ENCODE measurements at regions not wholly inside any gene's neighbourhood (a gene's known extent, or its start where the extent isn't known, plus 50 kb on each side); places are given as distances from the start of the nearest gene placed in this dataset.
"Not testable (repeated sequence)": the region's sequence is repeated elsewhere in the genome, so short reads cannot be mapped to it uniquely, and the experiment has no call there.

- H3K27me3 Mint-ChIP-seq (ENCODE audit: low read depth in 3 of 3), result peaks cover 0 to 2% (median 1%) of the 10 kb centered on the region in 3 donors
- peaks cover 0 to 3% (median 0%) of the 10 kb centered on the region in 6 donors for H3K9me3 Mint-ChIP-seq
- H3K36me3 Mint-ChIP-seq, result no peaks in the 10 kb centered on the region
- DNase-seq, result no peak
- H3K4me3 Mint-ChIP-seq, result no peak overlapping the region
- no peaks in the 10 kb centered on the region for H3K4me1 Mint-ChIP-seq
- H3K27ac Mint-ChIP-seq, result no peak overlapping the region
Observed at GRCh38 chr19:31055454-31055853, 293.8 kb downstream of the TSHZ3 start.

GRCh38 chr19:31054430-31054829 lies 294.8 kb downstream of the TSHZ3 start:
- peaks cover 0 to 2% (median 2%) of the 10 kb centered on the region in 3 donors for H3K27me3 Mint-ChIP-seq (ENCODE audit: low read depth in 3 of 3)
- peaks cover 0 to 3% (median 0%) of the 10 kb centered on the region in 6 donors for H3K9me3 Mint-ChIP-seq
- no peak overlapping the region for H3K27ac Mint-ChIP-seq
- H3K36me3 Mint-ChIP-seq, result no peaks in the 10 kb centered on the region
- H3K4me3 Mint-ChIP-seq, result no peak overlapping the region
- DNase-seq, result peak in 2 of 3 donors; percentile 9 to 32
- no peaks in the 10 kb centered on the region for H3K4me1 Mint-ChIP-seq

DNA sequence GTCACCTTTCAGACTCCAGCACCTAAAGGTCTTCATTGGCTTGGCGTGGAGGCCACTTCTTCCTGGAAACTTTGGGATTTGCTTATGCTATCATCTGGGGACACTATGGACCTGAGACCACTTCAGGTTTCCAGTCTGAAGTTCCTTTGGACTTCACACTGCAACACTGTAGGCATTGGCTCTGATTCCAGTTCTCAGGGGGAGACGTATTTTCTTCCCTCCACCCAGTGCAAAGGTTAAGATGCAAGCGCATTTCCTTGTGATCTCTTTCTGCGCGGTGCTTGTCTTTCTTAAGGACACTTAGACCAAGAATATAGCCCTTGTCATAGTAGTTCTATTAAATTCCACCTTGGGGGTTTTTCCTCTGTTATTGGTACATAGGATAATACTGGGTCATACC lies 299.8 kb downstream of the TSHZ3 start:
- Mint-ChIP-seq H3K4me1 (no peaks in the 10 kb centered on the region), H3K4me3 (no peak overlapping the region), H3K27me3 (ENCODE audit: low read depth in 3 of 3) (peaks cover 0 to 3% (median 2%) of the 10 kb centered on the region in 3 donors), H3K27ac (no peak overlapping the region), H3K36me3 (no peaks in the 10 kb centered on the region), H3K9me3 (no peaks in the 10 kb centered on the region)
- no peak for DNase-seq

- Mint-ChIP-seq H3K4me1 (no peaks in the 10 kb centered on the region), H3K4me3 (no peak overlapping the region), H3K27ac (no peak overlapping the region), H3K36me3 (no peaks in the 10 kb centered on the region), H3K27me3 (ENCODE audit: low read depth in 3 of 3) (peaks cover 0 to 3% (median 2%) of the 10 kb centered on the region in 3 donors), H3K9me3 (no peaks in the 10 kb centered on the region)
- DNase-seq, result no peak
Observed at GRCh38 chr19:31046024-31046423, 303.2 kb downstream of the TSHZ3 start.

DNA sequence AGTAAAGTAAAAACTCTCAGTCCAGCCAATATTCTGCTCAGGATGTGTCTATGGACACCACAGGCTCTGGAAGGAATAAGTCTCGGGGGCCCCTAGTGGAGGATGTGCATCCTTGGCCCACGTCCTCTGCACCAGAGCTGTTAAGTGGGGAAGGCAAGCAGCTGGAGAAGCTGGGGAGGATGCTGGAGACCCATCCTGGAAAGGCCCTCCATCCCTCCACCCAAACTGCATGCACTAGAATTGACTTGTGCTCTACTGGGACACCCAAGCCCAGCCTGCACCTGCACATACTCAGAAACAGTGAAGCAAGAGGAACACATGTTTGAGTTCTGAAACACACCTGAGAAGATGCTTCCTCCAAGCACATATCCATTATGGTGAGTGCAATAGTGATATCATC lies 307.8 kb downstream of the TSHZ3 start:
- no peaks in the 10 kb centered on the region for H3K4me1 Mint-ChIP-seq
- peaks cover 0 to 4% (median 0%) of the 10 kb centered on the region in 6 donors for H3K9me3 Mint-ChIP-seq
- peaks cover 0 to 1% (median 0%) of the 10 kb centered on the region in 3 donors for H3K27me3 Mint-ChIP-seq (ENCODE audit: low read depth in 3 of 3)
- DNase-seq, result no peak
- H3K36me3 Mint-ChIP-seq, result no peaks in the 10 kb centered on the region
- H3K4me3 Mint-ChIP-seq, result no peak overlapping the region
- no peak overlapping the region for H3K27ac Mint-ChIP-seq

- no peaks in the 10 kb centered on the region for H3K36me3 Mint-ChIP-seq
- H3K4me1 Mint-ChIP-seq, result no peaks in the 10 kb centered on the region
- peaks cover 0 to 4% (median 0%) of the 10 kb centered on the region in 6 donors for H3K9me3 Mint-ChIP-seq
- no peak overlapping the region for H3K27ac Mint-ChIP-seq
- H3K4me3 Mint-ChIP-seq, result no peak overlapping the region
- DNase-seq, result no peak
- peaks cover 0 to 4% (median 1%) of the 10 kb centered on the region in 3 donors for H3K27me3 Mint-ChIP-seq (ENCODE audit: low read depth in 3 of 3)
Observed at GRCh38 chr19:31039151-31039550, 310.1 kb downstream of the TSHZ3 start.

DNA sequence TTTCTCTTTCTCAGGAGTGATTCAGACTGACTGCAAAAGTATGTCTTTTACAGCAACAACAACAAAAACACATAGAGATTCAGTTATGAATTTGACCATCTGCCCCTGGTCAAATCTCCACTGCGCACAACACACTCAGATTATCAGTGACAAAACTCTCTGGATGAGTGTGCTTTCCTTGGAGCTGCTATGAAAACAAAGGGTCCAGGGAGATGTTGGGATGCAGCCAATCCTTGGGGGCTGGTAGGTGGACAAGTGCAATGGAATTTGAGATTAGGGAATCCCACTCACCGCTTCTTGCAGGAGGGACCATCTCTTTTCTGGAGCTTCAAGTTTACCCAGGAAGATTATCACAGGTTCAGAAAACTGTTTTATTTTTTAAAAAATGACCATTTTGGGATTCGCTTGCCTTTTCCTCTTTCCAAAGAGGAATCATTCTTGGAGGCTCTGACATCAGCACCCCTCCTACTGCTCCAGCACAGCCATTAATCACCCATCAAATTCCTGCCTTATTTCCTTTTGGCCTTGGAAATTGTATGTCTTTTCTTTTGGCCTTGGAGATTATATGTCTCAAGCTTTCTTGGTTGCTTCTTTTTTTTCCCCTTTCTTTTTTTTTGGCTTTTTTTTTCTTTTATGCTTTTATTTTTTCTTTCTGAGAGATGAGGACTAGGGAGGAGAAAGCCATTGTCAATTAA lies 311.8 kb downstream of the TSHZ3 start:
- Mint-ChIP-seq H3K27me3 (ENCODE audit: low read depth in 3 of 3) (peaks cover 1 to 6% (median 2%) of the 10 kb centered on the region in 3 donors), H3K9me3 (peaks cover 0 to 4% (median 0%) of the 10 kb centered on the region in 6 donors), H3K27ac (no peak overlapping the region), H3K36me3 (no peaks in the 10 kb centered on the region), H3K4me1 (no peaks in the 10 kb centered on the region), H3K4me3 (no peak overlapping the region)
- no peak for DNase-seq

- peaks cover 5 to 14% (median 6%) of the 10 kb centered on the region in 3 donors for H3K27me3 Mint-ChIP-seq (ENCODE audit: low read depth in 3 of 3)
- not testable (repeated sequence) for DNase-seq
Observed at GRCh38 chr19:31031455-31031854, 317.8 kb downstream of the TSHZ3 start.

DNA sequence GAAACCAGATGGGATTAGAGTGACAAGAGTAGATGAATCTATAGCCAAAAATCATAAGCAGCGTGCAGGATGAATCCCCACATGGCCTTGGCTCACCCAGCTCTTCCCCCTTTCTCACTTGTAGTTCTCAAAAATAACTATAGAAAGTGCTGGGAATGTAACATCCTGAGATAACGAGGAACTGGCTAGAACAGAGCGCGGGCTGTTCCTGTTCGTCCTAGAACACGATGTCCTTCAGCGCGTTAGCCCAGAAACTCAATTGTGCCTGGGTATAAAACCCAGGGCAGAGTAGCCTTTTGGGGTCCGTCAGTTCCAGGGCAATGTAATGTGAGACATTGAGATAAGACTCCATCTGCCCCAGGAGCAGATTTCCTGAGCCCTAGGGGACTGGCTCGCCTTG lies 326.2 kb downstream of the TSHZ3 start:
- H3K27ac Mint-ChIP-seq, result no peak overlapping the region
- H3K4me3 Mint-ChIP-seq, result no peak overlapping the region
- no peak for DNase-seq
- peaks cover 0 to 3% (median 0%) of the 10 kb centered on the region in 6 donors for H3K9me3 Mint-ChIP-seq
- H3K4me1 Mint-ChIP-seq, result no peaks in the 10 kb centered on the region
- no peaks in the 10 kb centered on the region for H3K36me3 Mint-ChIP-seq
- H3K27me3 Mint-ChIP-seq (ENCODE audit: low read depth in 3 of 3), result peaks cover 5 to 13% (median 12%) of the 10 kb centered on the region in 3 donors

More at GRCh38 chr19:31031455-31031854, 317.8 kb downstream of the TSHZ3 start:
- not testable (repeated sequence) for H3K4me1 Mint-ChIP-seq, H3K9me3 Mint-ChIP-seq, H3K27ac Mint-ChIP-seq, H3K36me3 Mint-ChIP-seq, H3K4me3 Mint-ChIP-seq

- no peak overlapping the region for H3K27ac Mint-ChIP-seq
- H3K27me3 Mint-ChIP-seq (ENCODE audit: low read depth in 3 of 3), result peaks cover 3 to 15% (median 7%) of the 10 kb centered on the region in 3 donors
- DNase-seq, result no peak
- peaks cover 0 to 2% (median 0%) of the 10 kb centered on the region in 6 donors for H3K9me3 Mint-ChIP-seq
- H3K4me1 Mint-ChIP-seq, result peaks cover 22 to 27% of the 10 kb centered on the region in 2 donors
- no peaks in the 10 kb centered on the region for H3K36me3 Mint-ChIP-seq
- H3K4me3 Mint-ChIP-seq, result no peak overlapping the region
Observed at GRCh38 chr19:31018936-31019335, 330.3 kb downstream of the TSHZ3 start.

DNA sequence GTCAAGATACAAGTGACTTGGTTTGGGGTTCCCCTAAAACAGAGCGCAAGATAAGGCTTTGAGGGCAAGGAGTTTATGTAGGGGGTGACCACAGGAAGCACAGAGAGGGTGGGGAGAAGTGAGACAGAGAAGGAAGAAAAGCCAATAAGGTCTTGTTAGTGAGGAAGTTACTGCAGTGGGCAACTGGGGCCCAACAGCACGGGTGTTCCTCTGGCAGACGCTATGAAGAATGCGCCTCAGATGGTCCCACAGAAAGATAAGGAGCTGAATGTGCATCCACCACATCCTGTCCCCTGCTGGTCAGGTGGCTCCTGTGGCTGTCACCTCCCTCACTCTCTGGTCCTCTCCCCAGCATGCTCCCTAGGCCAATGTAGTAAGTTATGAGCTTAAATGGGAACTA lies 333.5 kb downstream of the TSHZ3 start:
- H3K36me3 Mint-ChIP-seq, result no peaks in the 10 kb centered on the region
- peak overlapping the region; percentile 47 to 71 (median 59) for H3K27ac Mint-ChIP-seq
- H3K4me1 Mint-ChIP-seq, result peaks cover 22 to 29% of the 10 kb centered on the region in 2 donors
- H3K4me3 Mint-ChIP-seq, result peak overlapping the region in 3 of 5 donors; percentile 3 to 62 (median 48)
- peak; percentile 49 to 65 (median 60) for DNase-seq
- peaks cover 0 to 2% (median 0%) of the 10 kb centered on the region in 6 donors for H3K9me3 Mint-ChIP-seq
- H3K27me3 Mint-ChIP-seq (ENCODE audit: low read depth in 3 of 3), result peaks cover 3 to 5% (median 3%) of the 10 kb centered on the region in 3 donors

GRCh38 chr19:31014668-31015067 lies 334.6 kb downstream of the TSHZ3 start:
- Mint-ChIP-seq H3K27me3 (ENCODE audit: low read depth in 3 of 3) (peaks cover 0 to 5% (median 2%) of the 10 kb centered on the region in 3 donors), H3K36me3 (no peaks in the 10 kb centered on the region), H3K27ac (peak overlapping the region in 5 of 6 donors; percentile 25 to 56 (median 31)), H3K4me1 (peaks cover 22 to 29% of the 10 kb centered on the region in 2 donors), H3K9me3 (peaks cover 0 to 2% (median 0%) of the 10 kb centered on the region in 6 donors), H3K4me3 (peak overlapping the region in 3 of 5 donors; percentile 14 to 47 (median 45))
- DNase-seq, result no peak

DNA sequence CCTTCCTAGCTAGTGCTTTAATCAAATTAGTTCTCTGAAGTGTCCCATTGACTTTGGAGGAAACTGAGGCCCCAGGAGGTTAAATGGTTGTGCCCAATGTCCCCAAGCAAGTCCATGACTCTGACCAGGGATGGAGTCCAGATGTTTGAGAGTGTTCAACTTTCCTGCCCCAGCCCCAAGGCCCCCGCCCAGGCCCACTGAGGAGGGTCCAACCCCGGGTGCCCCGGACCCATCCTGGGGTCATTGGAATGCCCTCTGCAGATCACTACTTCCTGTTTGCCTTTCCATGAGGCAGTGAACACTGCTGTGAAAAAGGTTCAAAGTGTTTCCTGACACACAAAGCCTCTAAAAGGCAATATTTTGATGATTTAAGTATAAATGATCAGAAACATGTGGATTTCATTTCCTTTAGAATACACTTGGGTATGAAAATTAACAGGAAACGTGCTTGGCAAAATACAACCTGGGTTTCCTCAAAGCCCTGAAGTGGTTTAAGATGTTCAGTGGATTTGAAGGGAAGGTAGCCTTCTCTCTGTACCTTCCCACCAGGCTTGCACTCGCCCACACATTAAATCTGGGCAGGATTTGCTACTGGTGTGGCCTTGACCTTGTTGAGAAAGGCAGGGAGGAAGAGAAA lies 335.7 kb downstream of the TSHZ3 start:
- Mint-ChIP-seq H3K27ac (peak overlapping the region in 1 of 6 donors; percentile 15), H3K36me3 (no peaks in the 10 kb centered on the region), H3K4me3 (no peak overlapping the region), H3K4me1 (peaks cover 22 to 29% of the 10 kb centered on the region in 2 donors), H3K27me3 (ENCODE audit: low read depth in 3 of 3) (peaks cover 0 to 5% (median 0%) of the 10 kb centered on the region in 3 donors), H3K9me3 (peaks cover 0 to 2% (median 0%) of the 10 kb centered on the region in 6 donors)
- DNase-seq, result no peak
